IMR-90 (cell line): ENCODE measurements at regions not wholly inside any gene's neighbourhood (a gene's known extent, or its start where the extent isn't known, plus 50 kb on each side); places are given as distances from the start of the nearest gene placed in this dataset.

ENCODE experiments used
- ATAC-seq: fragments of 200-7000 bp; cut with Tn5 transposase; 2 replicates; pipeline ENCODE4 v1.9.1; 2020; ENCODE audit warnings: low read depth, mild to moderate bottlenecking, moderate library complexity
- BruUV-seq: library from RNA; stranded (reverse); fragments of 400-500 nt; replicated peaks from 2 replicates; lab custom pipeline; 2021; lab: Mats Ljungman, UMichigan
- CTCF ChIA-PET: fragments of 300-600 bp; formaldehyde crosslinking; extraction: SDS; loops from one replicate; lab custom pipeline; 2021; ENCODE audit warnings: antibody characterized with exemption; lab: Yijun Ruan, JAX
- POLR2A ChIA-PET: fragments of 300-600 bp; sonication (Branson Sonifier 250); formaldehyde crosslinking; loops from one replicate; lab custom pipeline; 2022; ENCODE audit warnings: antibody characterized with exemption; ENCODE audit not compliant: unreplicated experiment; lab: Charles Lee
- DNase-seq: peaks from one replicate; pipeline ENCODE4 v3.0.0; 2013
- H2AFZ ChIP-seq: replicated peaks from 2 replicates; pipeline ENCODE3; 2013; ENCODE audit warnings: low read length, mild to moderate bottlenecking; ENCODE audit not compliant: poor library complexity
- H2AK5ac ChIP-seq: 2 replicates; pipeline ENCODE4 v1.6.1; 2013; ENCODE audit warnings: low read depth, low read length, inconsistent platforms
- H2AK9ac ChIP-seq: replicated peaks from 2 replicates; pipeline ENCODE3; 2013; ENCODE audit warnings: mild to moderate bottlenecking, low read depth, low read length, moderate library complexity; ENCODE audit not compliant: poor library complexity
- H2BK120ac ChIP-seq: 2 replicates; pipeline ENCODE4 v1.6.1; 2013; ENCODE audit warnings: low read depth, low read length, inconsistent platforms
- H2BK15ac ChIP-seq: 3 replicates; pipeline ENCODE4 v1.6.1; 2013; ENCODE audit warnings: low read depth, low read length, inconsistent platforms
- H2BK20ac ChIP-seq: 2 replicates; pipeline ENCODE4 v1.6.1; 2013; ENCODE audit warnings: low read depth, mild to moderate bottlenecking, inconsistent platforms, low read length, moderate library complexity
- H2BK5ac ChIP-seq: 2 replicates; pipeline ENCODE4 v1.6.1; 2013; ENCODE audit warnings: mild to moderate bottlenecking, low read depth, low read length, inconsistent platforms; ENCODE audit not compliant: poor library complexity, severe bottlenecking
- H3K14ac ChIP-seq: replicated peaks from 2 replicates; pipeline ENCODE4 v1.6.1; 2013; ENCODE audit warnings: low read depth, low read length, inconsistent platforms
- H3K18ac ChIP-seq: 2 replicates; pipeline ENCODE4 v1.6.1; 2013; ENCODE audit warnings: low read depth, low read length, control low read depth
- H3K23ac ChIP-seq: 2 replicates; pipeline ENCODE4 v1.6.1; 2013; ENCODE audit warnings: low read depth, low read length, inconsistent platforms
- H3K27ac ChIP-seq: 2 replicates; pipeline ENCODE4 v1.5.1; 2013; ENCODE audit warnings: mild to moderate bottlenecking, control low read depth, low read length; ENCODE audit not compliant: insufficient read depth
- H3K27me3 ChIP-seq: 2 replicates; pipeline ENCODE4 v1.6.1; 2013; ENCODE audit warnings: low read length; ENCODE audit not compliant: control insufficient read depth, insufficient read depth
- H3K36me3 ChIP-seq: 2 replicates; pipeline ENCODE4 v1.6.1; 2013; ENCODE audit warnings: low read length, mixed read lengths; ENCODE audit not compliant: control insufficient read depth, insufficient read depth
- H3K4ac ChIP-seq: 2 replicates; pipeline ENCODE4 v1.6.1; 2013; ENCODE audit warnings: low read depth, low read length, inconsistent platforms
- H3K4me1 ChIP-seq: 2 replicates; pipeline ENCODE4 v1.6.1; 2013; ENCODE audit warnings: low read length, mixed read lengths; ENCODE audit not compliant: control insufficient read depth, insufficient read depth
- H3K4me2 ChIP-seq: 2 replicates; pipeline ENCODE4 v1.6.1; 2013; ENCODE audit warnings: low read depth, mild to moderate bottlenecking, control low read depth, low read length, moderate library complexity
- H3K4me3 ChIP-seq: 2 replicates; pipeline ENCODE4 v1.5.1; 2013; ENCODE audit warnings: low read depth, mild to moderate bottlenecking, control low read depth, low read length, moderate library complexity; ENCODE audit not compliant: insufficient read depth
- H3K56ac ChIP-seq: 2 replicates; pipeline ENCODE4 v1.6.1; 2013; ENCODE audit warnings: low read length, inconsistent platforms; ENCODE audit not compliant: insufficient read depth; ENCODE audit errors: extremely low read depth
- H3K79me1 ChIP-seq, 2 experiments: 2 replicates each; pipeline ENCODE4 v1.6.1; 2013; ENCODE audit warnings: low read length in 2 of 2, inconsistent platforms in 1 of 2, low read depth in 1 of 2
- H3K9ac ChIP-seq: 2 replicates; pipeline ENCODE4 v1.6.1; 2013; ENCODE audit warnings: low read depth, low read length, control low read depth
- H3K9me1 ChIP-seq: 2 replicates; pipeline ENCODE4 v1.6.1; 2013; ENCODE audit warnings: low read length, inconsistent platforms; ENCODE audit not compliant: insufficient read depth
- H3K9me3 ChIP-seq: 2 replicates; pipeline ENCODE4 v1.6.1; 2013; ENCODE audit warnings: low read length; ENCODE audit not compliant: control insufficient read depth, insufficient read depth
- H4K20me1 ChIP-seq: 2 replicates; pipeline ENCODE4 v1.6.1; 2013; ENCODE audit warnings: low read length, inconsistent platforms; ENCODE audit not compliant: insufficient read depth
- H4K5ac ChIP-seq: 2 replicates; pipeline ENCODE4 v1.6.1; 2013; ENCODE audit warnings: mild to moderate bottlenecking, low read depth, low read length, control low read depth
- H4K8ac ChIP-seq, 2 experiments: 2 replicates each; pipeline ENCODE4 v1.6.1; 2013; ENCODE audit warnings: low read depth in 2 of 2, low read length in 2 of 2, control low read depth in 1 of 2, inconsistent platforms in 1 of 2
- H4K91ac ChIP-seq: 2 replicates; pipeline ENCODE4 v1.6.1; 2013; ENCODE audit warnings: low read depth, low read length, inconsistent platforms; ENCODE audit not compliant: insufficient read depth
- BHLHE40 ChIP-seq: fragments of 150-350 bp; IDR thresholded peaks from 2 replicates; pipeline ENCODE4 v1.6.1; 2016; ENCODE audit warnings: mild to moderate bottlenecking, low read depth, low read length
- CEBPB ChIP-seq: IDR thresholded peaks from 2 replicates; pipeline ENCODE4 v1.6.1; 2012; ENCODE audit warnings: low read depth, low read length, improper control_type of control experiment
- CHD1 ChIP-seq: IDR thresholded peaks from 2 replicates; pipeline ENCODE4 v1.6.1; 2012; ENCODE audit warnings: low read depth, low read length, improper control_type of control experiment
- FOS ChIP-seq: fragments of 150-350 bp; IDR thresholded peaks from 2 replicates; pipeline ENCODE4 v1.6.1; 2016; ENCODE audit warnings: low read depth, low read length
- MAFK ChIP-seq: IDR thresholded peaks from 2 replicates; pipeline ENCODE4 v1.6.1; 2012; ENCODE audit warnings: low read depth, low read length, improper control_type of control experiment
- MAZ ChIP-seq: IDR thresholded peaks from 2 replicates; pipeline ENCODE4 v1.6.1; 2012; ENCODE audit warnings: low read depth, mild to moderate bottlenecking, low read length, improper control_type of control experiment, moderate library complexity, borderline replicate concordance
- MXI1 ChIP-seq: IDR thresholded peaks from 2 replicates; pipeline ENCODE4 v1.6.1; 2012; ENCODE audit warnings: low read depth, mild to moderate bottlenecking, low read length, moderate library complexity, borderline replicate concordance
- NFE2L2 ChIP-seq: fragments of 150-350 bp; IDR thresholded peaks from 2 replicates; pipeline ENCODE4 v1.6.1; 2016; ENCODE audit warnings: low read depth, mild to moderate bottlenecking, low read length
- POLR2A ChIP-seq: IDR thresholded peaks from 2 replicates; pipeline ENCODE4 v1.6.1; 2012; ENCODE audit warnings: mild to moderate bottlenecking, low read depth, low read length
- RAD21 ChIP-seq: IDR thresholded peaks from 2 replicates; pipeline ENCODE4 v1.6.1; 2012; ENCODE audit warnings: low read length, improper control_type of control experiment
- RCOR1 ChIP-seq: IDR thresholded peaks from 2 replicates; pipeline ENCODE4 v1.6.1; 2012; ENCODE audit warnings: mild to moderate bottlenecking, low read length, improper control_type of control experiment; ENCODE audit not compliant: insufficient replicate concordance
- RFX5 ChIP-seq: IDR thresholded peaks from 2 replicates; pipeline ENCODE4 v1.8.0; 2012; ENCODE audit warnings: low read depth, mild to moderate bottlenecking, low read length, moderate library complexity
- SMC3 ChIP-seq: fragments of 150-350 bp; IDR thresholded peaks from 2 replicates; pipeline ENCODE4 v1.6.1; 2016; ENCODE audit warnings: low read depth, mild to moderate bottlenecking, antibody characterized with exemption, low read length, moderate library complexity
- WGBS, 2 experiments: methylation state at CpG; one replicate each; pipeline versions ENCODE4 v1.1.5 to v1.1.7; 2013; ENCODE audit warnings: missing lambda C conversion rate in 2 of 2; ENCODE audit not compliant: insufficient read length in 1 of 2; ENCODE audit errors: extremely low coverage in 2 of 2; 5-methylcytosine and 5-hydroxymethylcytosine counted together
- dilution Hi-C: fragments of 300-500 bp; cut with HindIII; formaldehyde crosslinking; loops from one replicate; pipeline ENCODE4 v1.14.3; 2018; ENCODE audit warnings: low sequenced_read_pairs; ENCODE audit not compliant: unreplicated experiment
- in situ Hi-C: fragments of 300-500 bp; cut with MboI; formaldehyde crosslinking; loops from 3 replicates; pipeline ENCODE4 v1.14.3; 2019; ENCODE audit warnings: low sequenced_read_pairs, inconsistent platforms, mixed read lengths
- intact Hi-C: fragments of 100-400 bp; cut with micrococcal nuclease; formaldehyde crosslinking; loops from 2 replicates; pipeline ENCODE4 v1.10.0; 2022
- TF ChIP-seq, protein P1 (sequence below): fragments of 150-350 bp; IDR thresholded peaks from 2 replicates; pipeline ENCODE4 v1.6.1; 2017; ENCODE audit warnings: mild to moderate bottlenecking, antibody characterized with exemption, low read length, low read depth
- TF ChIP-seq, protein P2 (sequence below): conservative IDR thresholded peaks from 2 replicates; pipeline ENCODE4 v1.5.1; 2012; ENCODE audit warnings: mild to moderate bottlenecking, low read depth, low read length, improper control_type of control experiment

DNA sequence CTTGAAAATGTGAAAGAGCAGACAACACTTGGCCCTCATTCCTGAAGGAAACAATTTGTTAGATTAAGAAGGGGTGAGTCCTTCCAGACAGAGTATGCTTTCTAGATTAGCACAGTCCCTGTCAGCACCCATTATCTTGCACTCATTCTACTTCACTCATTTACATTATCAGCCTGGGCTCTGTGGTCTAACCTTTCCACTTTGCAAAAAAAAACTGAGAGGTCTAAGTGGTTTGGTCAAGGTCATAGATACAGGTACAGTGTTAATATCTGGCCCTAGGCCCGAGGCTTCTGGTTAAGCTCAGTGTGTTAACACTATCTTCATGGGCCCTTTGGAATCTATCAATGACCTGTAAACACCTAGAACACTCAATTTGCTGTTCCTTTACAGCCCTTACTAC, 123.4 kb upstream of the LRRN1 start:
- intact Hi-C loops (no loop called here), in situ Hi-C loops (no loop called here), dilution Hi-C loops (no loop called here)
- H2BK120ac ChIP-seq, result no peak overlapping the region
- no peak for ATAC-seq
- H3K4me1 ChIP-seq, result no peaks in the 10 kb centered on the region
- POLR2A ChIA-PET, result no interaction called here
- no peak overlapping the region for H3K18ac ChIP-seq
- H3K14ac ChIP-seq, result no peak overlapping the region
- no peak overlapping the region for H2BK20ac ChIP-seq
- no peak overlapping the region for H3K27ac ChIP-seq
- no peak for DNase-seq
- no peak overlapping the region for H3K4me2 ChIP-seq
- CTCF ChIA-PET, result no interaction called here
- H3K27me3 ChIP-seq, result no peaks in the 10 kb centered on the region
- no peak overlapping the region for H2AFZ ChIP-seq
- no peak overlapping the region for H4K5ac ChIP-seq
- H4K91ac ChIP-seq, result no peak overlapping the region
- WGBS, 2 experiments, result 33% methylated on average over 1 of the region's 1 CpG; no CpG with 5 or more reads in 1 of the 2 experiments
- TF ChIP-seq, protein P1, sequence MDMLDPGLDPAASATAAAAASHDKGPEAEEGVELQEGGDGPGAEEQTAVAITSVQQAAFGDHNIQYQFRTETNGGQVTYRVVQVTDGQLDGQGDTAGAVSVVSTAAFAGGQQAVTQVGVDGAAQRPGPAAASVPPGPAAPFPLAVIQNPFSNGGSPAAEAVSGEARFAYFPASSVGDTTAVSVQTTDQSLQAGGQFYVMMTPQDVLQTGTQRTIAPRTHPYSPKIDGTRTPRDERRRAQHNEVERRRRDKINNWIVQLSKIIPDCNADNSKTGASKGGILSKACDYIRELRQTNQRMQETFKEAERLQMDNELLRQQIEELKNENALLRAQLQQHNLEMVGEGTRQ, result no peak
- TF ChIP-seq, protein P2, sequence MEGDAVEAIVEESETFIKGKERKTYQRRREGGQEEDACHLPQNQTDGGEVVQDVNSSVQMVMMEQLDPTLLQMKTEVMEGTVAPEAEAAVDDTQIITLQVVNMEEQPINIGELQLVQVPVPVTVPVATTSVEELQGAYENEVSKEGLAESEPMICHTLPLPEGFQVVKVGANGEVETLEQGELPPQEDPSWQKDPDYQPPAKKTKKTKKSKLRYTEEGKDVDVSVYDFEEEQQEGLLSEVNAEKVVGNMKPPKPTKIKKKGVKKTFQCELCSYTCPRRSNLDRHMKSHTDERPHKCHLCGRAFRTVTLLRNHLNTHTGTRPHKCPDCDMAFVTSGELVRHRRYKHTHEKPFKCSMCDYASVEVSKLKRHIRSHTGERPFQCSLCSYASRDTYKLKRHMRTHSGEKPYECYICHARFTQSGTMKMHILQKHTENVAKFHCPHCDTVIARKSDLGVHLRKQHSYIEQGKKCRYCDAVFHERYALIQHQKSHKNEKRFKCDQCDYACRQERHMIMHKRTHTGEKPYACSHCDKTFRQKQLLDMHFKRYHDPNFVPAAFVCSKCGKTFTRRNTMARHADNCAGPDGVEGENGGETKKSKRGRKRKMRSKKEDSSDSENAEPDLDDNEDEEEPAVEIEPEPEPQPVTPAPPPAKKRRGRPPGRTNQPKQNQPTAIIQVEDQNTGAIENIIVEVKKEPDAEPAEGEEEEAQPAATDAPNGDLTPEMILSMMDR, result no peak
- no peak for TF ChIP-seq CEBPB
- TF ChIP-seq NFE2L2, result no peak
- TF ChIP-seq MXI1, result no peak
- TF ChIP-seq RCOR1, result no peak
- TF ChIP-seq SMC3, result no peak
- TF ChIP-seq MAFK, result no peak
- TF ChIP-seq CHD1, result no peak
- no peak for TF ChIP-seq POLR2A
- no peak for TF ChIP-seq RFX5
- no peak for TF ChIP-seq FOS
- TF ChIP-seq RAD21, result no peak
- TF ChIP-seq MAZ, result no peak
- no peak for TF ChIP-seq BHLHE40
- H2AK9ac ChIP-seq, result no peak overlapping the region
- BruUV-seq, result no TSS peak
- no peak overlapping the region for H3K23ac ChIP-seq
- no peak overlapping the region for H2AK5ac ChIP-seq
- no peak overlapping the region for H3K4me3 ChIP-seq
- no peak overlapping the region for H2BK5ac ChIP-seq
- no peak overlapping the region for H2BK15ac ChIP-seq
- no peaks in the 10 kb centered on the region for H3K79me1 ChIP-seq
- no peak overlapping the region for H3K4ac ChIP-seq
- no peak overlapping the region for H3K9ac ChIP-seq
- H4K8ac ChIP-seq, result no peak overlapping the region
- H3K9me3 ChIP-seq, result 0 out of 2 replicates have a peak, but pooled peaks cover 2% of the 10 kb centered on the region
- H3K56ac ChIP-seq, result no peak overlapping the region
- H4K20me1 ChIP-seq, result no peaks in the 10 kb centered on the region
- no peaks in the 10 kb centered on the region for H3K36me3 ChIP-seq
- no peaks in the 10 kb centered on the region for H3K9me1 ChIP-seq
